ENCODE measurements at regions not wholly inside any gene's neighbourhood (a gene's known extent, or its start where the extent isn't known, plus 50 kb on each side); places are given as distances from the start of the nearest gene placed in this dataset.

- no peak for TF ChIP-seq POLR2A (IDR thresholded peaks at IDR 0.05; ENCODE audit: low read depth, low read length)
- TF ChIP-seq POU2F2 (IDR thresholded peaks at IDR 0.05; ENCODE audit: low read depth, low read length), result no peak
- no peak for TF ChIP-seq POLR2AphosphoS5 (IDR thresholded peaks at IDR 0.05; ENCODE audit: low read depth, low read length)
- no peak for TF ChIP-seq TAF1 (IDR thresholded peaks at IDR 0.05; ENCODE audit: low read depth, low read length)
Measured at GRCh38 chr10:129043691-129044090, 423.4 kb upstream of the MGMT start.

Measured in GM12891 (cell line).